SK-N-MC (cell line): ENCODE measurements at regions not wholly inside any gene's neighbourhood (a gene's known extent, or its start where the extent isn't known, plus 50 kb on each side); places are given as distances from the start of the nearest gene placed in this dataset.

Experiments used
- EZH2 ChIP-seq: fragments of 200-600 bp; sonication (generic); IDR thresholded peaks from one replicate; pipeline ENCODE4 v1.6.1; 2017; ENCODE audit warnings: antibody characterized with exemption
- FOXP2 ChIP-seq: optimal IDR thresholded peaks from 2 replicates; pipeline ENCODE3; 2011; ENCODE audit warnings: mild to moderate bottlenecking, moderate library complexity; ENCODE audit not compliant: insufficient read depth; ENCODE audit errors: extremely low read length, control extremely low read depth

DNA sequence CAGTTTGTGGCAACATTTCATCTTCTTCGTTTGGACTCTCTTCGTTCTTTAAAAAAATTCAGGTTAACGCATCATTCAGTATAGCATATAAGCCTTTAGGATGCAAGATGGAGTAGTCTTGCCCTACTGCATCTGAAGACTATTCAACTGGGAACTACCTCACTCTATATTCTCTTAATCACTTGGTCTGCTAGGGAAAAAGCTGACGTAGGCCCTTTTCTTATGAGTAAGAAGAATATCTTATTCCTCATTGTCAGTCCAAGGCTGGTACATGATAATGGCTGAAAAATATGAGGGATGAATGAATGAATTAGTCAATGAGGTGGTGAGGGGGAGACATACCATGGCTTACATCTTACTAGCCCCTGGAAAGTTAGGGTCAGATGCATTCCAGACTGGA lies 294.2 kb downstream of the GPATCH2 start:
- TF ChIP-seq EZH2 (no peak), FOXP2 (no peak)
